ENCODE measurements at regions not wholly inside any gene's neighbourhood (a gene's known extent, or its start where the extent isn't known, plus 50 kb on each side); places are given as distances from the start of the nearest gene placed in this dataset.

- TF ChIP-seq POLR2A (IDR thresholded peaks at IDR 0.05): no peak
- TF ChIP-seq CTCF (IDR thresholded peaks at IDR 0.05): no peak
Observed at GRCh38 chr10:35751347-35751746, 109.3 kb upstream of the FZD8 start.

All from right lobe of liver (tissue), 4 donors.